MG63 (cell line): ENCODE measurements at regions not wholly inside any gene's neighbourhood (a gene's known extent, or its start where the extent isn't known, plus 50 kb on each side); places are given as distances from the start of the nearest gene placed in this dataset.
"Not testable (repeated sequence)": the region's sequence is repeated elsewhere in the genome, so short reads cannot be mapped to it uniquely, and the experiment has no call there.

Experiments used
- DNase-seq: peaks from one replicate; pipeline ENCODE4 v3.0.0-alpha.2; 2020
- H3K27me3 ChIP-seq: fragments of 250-450 bp; sonication (Bioruptor Pico); 2 replicates; pipeline ENCODE4 v1.5.1; 2020; ENCODE audit warnings: mild to moderate bottlenecking, moderate library complexity
- H3K36me3 ChIP-seq: fragments of 250-450 bp; sonication (Bioruptor Pico); 2 replicates; pipeline ENCODE4 v1.5.1; 2020; ENCODE audit warnings: mild to moderate bottlenecking, moderate library complexity
- H3K4me3 ChIP-seq: fragments of 250-450 bp; sonication (Bioruptor Pico); 2 replicates; pipeline ENCODE4 v1.5.1; 2020; ENCODE audit warnings: mild to moderate bottlenecking, moderate library complexity
- H3K9me3 ChIP-seq: fragments of 250-450 bp; sonication (Bioruptor Pico); 2 replicates; pipeline ENCODE4 v1.5.1; 2020; ENCODE audit warnings: mild to moderate bottlenecking, moderate library complexity

GRCh38 chr2:223166215-223166493, 114.2 kb downstream of the KCNE4 start:
- Histone ChIP-seq H3K36me3 (no peaks in the 10 kb centered on the region), H3K4me3 (no peak overlapping the region)

GRCh38 chr2:223166983-223167650, 115.1 kb downstream of the KCNE4 start:
- no peaks in the 10 kb centered on the region for H3K36me3 ChIP-seq

More at GRCh38 chr2:223166215-223166493, 114.2 kb downstream of the KCNE4 start:
- DNase-seq: no peak
- no peaks in the 10 kb centered on the region for H3K9me3 ChIP-seq
- no peaks in the 10 kb centered on the region for H3K27me3 ChIP-seq

GRCh38 chr2:223169830-223170605, 118.0 kb downstream of the KCNE4 start:
- no peaks in the 10 kb centered on the region for H3K9me3 ChIP-seq
- no peak for DNase-seq
- no peaks in the 10 kb centered on the region for H3K27me3 ChIP-seq
- no peaks in the 10 kb centered on the region for H3K36me3 ChIP-seq
- H3K4me3 ChIP-seq: no peak overlapping the region

More at GRCh38 chr2:223166983-223167650, 115.1 kb downstream of the KCNE4 start:
- Histone ChIP-seq H3K9me3 (no peaks in the 10 kb centered on the region), H3K27me3 (no peaks in the 10 kb centered on the region), H3K4me3 (no peak overlapping the region)
- no peak for DNase-seq

GRCh38 chr2:223176970-223177369, 125.0 kb downstream of the KCNE4 start:
- no peak overlapping the region for H3K4me3 ChIP-seq
- H3K9me3 ChIP-seq: no peaks in the 10 kb centered on the region
- no peaks in the 10 kb centered on the region for H3K27me3 ChIP-seq
- no peaks in the 10 kb centered on the region for H3K36me3 ChIP-seq
- no peak for DNase-seq

- H3K9me3 ChIP-seq: no peaks in the 10 kb centered on the region
- no peak overlapping the region for H3K4me3 ChIP-seq
- no peaks in the 10 kb centered on the region for H3K27me3 ChIP-seq
- H3K36me3 ChIP-seq: no peaks in the 10 kb centered on the region
- DNase-seq: no peak
Observed at GRCh38 chr2:223180463-223180862, 128.5 kb downstream of the KCNE4 start.

DNA sequence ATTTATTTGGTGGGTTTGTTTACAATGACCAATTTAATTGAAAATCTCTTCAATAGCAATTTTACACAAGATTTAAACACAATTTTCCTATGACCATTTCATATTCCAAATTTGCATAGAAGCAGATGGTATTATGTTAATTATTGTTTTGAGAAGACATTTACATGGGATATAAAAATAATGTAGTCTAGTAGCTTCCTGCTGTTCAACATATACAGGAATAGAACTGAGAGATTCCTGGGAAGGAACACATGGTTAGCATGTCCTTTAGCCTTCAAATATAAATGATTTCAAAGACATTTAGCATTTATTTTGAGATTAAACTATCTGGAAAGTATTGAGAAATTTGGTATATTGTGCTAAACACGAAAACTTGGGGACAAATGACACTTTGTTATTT, 129.6 kb downstream of the KCNE4 start:
- H3K4me3 ChIP-seq: no peak overlapping the region
- H3K36me3 ChIP-seq: no peaks in the 10 kb centered on the region
- H3K27me3 ChIP-seq: no peaks in the 10 kb centered on the region
- no peak for DNase-seq
- no peaks in the 10 kb centered on the region for H3K9me3 ChIP-seq

- Histone ChIP-seq H3K4me3 (no peak overlapping the region), H3K27me3 (no peaks in the 10 kb centered on the region), H3K36me3 (no peaks in the 10 kb centered on the region), H3K9me3 (no peaks in the 10 kb centered on the region)
- no peak for DNase-seq
Observed at GRCh38 chr2:223182356-223182755, 130.4 kb downstream of the KCNE4 start.

DNA sequence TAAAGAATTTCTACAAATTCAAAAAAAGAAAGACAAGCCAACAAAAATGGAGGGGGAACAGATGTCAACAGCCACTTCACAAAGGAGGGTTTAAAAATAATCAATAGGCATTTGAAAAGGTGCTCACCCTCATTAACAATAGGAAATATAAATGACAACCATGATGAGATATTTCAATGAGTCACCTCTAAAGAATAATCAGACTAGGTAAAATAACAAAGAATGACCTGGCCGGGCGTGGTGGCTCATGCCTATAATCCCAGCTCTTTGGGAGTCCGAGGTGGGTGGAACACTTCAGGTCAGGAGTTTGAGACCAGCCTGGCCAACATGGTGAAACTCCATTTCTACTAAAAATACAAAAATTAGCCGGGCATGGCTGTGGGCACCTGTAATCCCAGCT, 133.6 kb downstream of the KCNE4 start:
- Histone ChIP-seq H3K27me3 (no peaks in the 10 kb centered on the region), H3K4me3 (no peak overlapping the region), H3K9me3 (no peaks in the 10 kb centered on the region), H3K36me3 (no peaks in the 10 kb centered on the region)
- DNase-seq: no peak

DNA sequence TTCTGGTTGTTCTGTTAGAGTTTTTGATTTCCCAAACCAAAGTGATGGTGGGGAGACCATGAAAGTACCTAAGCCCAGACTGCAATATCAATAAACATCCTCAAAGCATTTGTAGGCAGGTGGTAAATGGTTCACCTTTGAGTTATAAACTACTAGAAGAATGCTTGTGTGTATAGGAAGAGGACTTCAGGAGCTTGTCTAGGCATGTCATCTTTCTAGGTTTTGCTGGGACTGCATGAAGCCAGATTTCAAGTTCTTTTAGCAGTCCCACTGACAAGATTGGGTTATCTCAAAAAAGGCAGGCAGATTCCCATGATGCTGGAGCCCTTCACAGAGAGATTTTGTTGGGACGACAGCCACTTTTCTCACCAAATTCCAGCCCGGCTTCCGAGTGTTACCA, 135.3 kb downstream of the KCNE4 start:
- Histone ChIP-seq H3K27me3 (no peaks in the 10 kb centered on the region), H3K36me3 (no peaks in the 10 kb centered on the region), H3K9me3 (no peaks in the 10 kb centered on the region), H3K4me3 (no peak overlapping the region)
- DNase-seq: no peak

GRCh38 chr2:223190561-223191206, 138.7 kb downstream of the KCNE4 start:
- DNase-seq, H3K4me3 ChIP-seq, H3K36me3 ChIP-seq, H3K27me3 ChIP-seq, H3K9me3 ChIP-seq: not testable (repeated sequence)

GRCh38 chr2:223196331-223196730, 144.3 kb downstream of the KCNE4 start:
- no peaks in the 10 kb centered on the region for H3K36me3 ChIP-seq
- DNase-seq: no peak
- H3K4me3 ChIP-seq: no peak overlapping the region
- no peaks in the 10 kb centered on the region for H3K9me3 ChIP-seq
- H3K27me3 ChIP-seq: no peaks in the 10 kb centered on the region

DNA sequence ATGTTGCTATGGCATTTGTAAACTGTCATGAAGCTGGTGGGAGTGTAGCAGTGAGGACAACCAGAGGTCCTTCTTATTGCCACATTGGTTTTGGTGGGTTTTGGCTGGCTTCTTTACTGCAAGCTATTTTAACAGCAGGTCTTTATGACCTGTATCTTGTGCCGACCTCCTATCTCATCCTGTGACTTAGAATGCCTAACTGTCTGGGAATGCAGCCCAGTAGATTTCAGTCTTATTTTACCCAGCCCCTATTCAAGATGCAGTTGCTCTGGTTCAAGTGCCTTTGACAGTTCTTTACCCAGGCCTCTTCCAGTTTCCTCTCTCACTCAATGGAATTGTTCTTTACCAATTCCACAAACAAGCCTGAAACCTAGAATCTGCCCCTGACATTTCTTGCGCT, 145.1 kb downstream of the KCNE4 start:
- no peaks in the 10 kb centered on the region for H3K27me3 ChIP-seq
- H3K9me3 ChIP-seq: no peaks in the 10 kb centered on the region
- H3K36me3 ChIP-seq: no peaks in the 10 kb centered on the region
- DNase-seq: no peak
- H3K4me3 ChIP-seq: no peak overlapping the region

DNA sequence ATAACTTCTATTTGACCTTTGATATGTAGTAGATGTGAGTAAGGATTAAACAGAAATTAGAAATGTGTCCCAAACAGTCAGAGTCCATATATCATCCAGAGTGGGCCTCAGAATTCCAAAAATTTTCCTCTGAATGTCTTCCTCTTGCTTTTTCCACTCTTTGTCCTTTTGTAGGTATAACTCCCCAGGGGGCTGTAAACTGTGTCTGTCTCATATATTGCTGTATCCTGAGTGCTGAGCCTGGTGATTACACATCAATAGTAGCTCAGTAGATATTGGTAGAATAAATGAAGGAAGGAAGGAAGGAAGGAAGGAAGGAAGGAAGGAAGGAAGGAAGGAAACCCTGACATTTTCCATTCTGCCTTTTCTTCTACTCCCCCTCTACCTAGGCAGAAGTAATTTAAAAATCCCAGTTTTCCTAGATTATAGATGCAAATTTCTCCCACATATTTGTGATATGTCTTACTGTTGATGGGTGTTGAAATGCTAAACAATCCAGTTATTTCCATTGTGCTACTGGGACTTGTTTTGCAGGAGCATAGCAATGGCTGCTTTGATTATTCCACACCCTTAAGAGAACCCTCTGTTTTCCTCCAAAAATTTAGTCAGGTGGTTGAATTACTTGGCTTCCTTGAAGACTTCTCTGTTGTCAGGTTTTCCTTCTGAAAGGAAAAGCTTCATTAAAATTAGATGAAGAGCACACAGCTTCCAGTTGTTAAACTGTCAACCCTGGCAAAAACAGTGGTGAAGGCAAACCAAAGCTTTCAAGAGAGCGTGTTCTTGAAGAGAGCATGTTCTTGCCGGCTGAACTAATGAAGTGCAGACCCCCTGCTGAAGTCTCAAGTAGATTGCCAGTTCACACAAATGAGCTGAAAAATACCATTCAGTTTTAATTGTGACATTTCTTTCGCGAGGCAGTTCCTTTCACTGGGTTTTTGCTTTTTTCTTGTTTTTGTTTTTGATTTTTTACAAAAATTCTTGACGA, 147.8 kb downstream of the KCNE4 start:
- Histone ChIP-seq H3K9me3 (no peaks in the 10 kb centered on the region), H3K4me3 (no peak overlapping the region), H3K27me3 (no peaks in the 10 kb centered on the region), H3K36me3 (no peaks in the 10 kb centered on the region)
- no peak for DNase-seq

DNA sequence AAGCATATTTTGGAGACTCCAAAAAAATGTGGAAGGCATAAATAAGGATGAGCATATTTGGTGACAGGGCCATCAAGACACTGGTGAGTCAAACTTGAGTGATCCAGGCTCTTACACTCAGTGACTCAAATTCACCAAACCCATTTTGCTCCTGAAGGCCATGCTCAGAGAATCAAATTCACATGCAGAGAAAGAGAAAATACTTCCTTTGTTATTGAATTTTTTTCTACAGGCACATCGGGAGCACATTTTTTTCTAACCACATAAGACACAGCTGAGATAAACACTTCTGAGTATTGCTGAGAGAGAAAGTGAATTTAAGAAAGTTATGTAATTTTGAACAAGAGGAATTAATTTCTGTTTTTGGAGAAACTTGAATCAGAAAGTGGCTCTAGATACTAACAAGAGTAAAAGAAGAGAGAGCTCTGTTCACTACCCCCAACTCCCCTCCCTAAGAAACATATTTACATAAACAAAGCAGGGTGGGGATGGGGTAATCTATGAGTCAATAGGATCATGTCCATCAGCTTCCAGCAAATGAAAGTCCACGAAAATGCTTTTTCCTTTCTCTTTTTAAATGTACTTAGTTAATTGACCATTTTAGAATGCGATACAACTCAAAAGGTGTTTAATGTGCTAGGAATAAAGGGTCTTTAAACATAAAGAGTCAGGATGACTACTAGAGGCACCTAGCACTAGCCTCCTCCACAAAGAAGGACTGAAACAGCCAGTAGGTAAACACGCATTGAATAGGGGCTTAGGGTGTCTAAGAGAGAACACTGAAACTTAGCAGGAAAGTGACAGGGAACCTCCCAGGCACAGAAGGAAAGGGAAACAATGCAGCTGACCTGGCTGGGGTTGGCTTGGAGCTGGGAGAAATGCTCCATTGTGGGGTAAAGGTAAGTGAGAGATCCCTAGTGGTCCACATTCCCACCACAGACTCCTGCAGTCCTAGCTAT, 152.3 kb downstream of the KCNE4 start:
- Histone ChIP-seq H3K4me3 (no peak overlapping the region), H3K27me3 (no peaks in the 10 kb centered on the region), H3K9me3 (no peaks in the 10 kb centered on the region), H3K36me3 (no peaks in the 10 kb centered on the region)
- no peak for DNase-seq

DNA sequence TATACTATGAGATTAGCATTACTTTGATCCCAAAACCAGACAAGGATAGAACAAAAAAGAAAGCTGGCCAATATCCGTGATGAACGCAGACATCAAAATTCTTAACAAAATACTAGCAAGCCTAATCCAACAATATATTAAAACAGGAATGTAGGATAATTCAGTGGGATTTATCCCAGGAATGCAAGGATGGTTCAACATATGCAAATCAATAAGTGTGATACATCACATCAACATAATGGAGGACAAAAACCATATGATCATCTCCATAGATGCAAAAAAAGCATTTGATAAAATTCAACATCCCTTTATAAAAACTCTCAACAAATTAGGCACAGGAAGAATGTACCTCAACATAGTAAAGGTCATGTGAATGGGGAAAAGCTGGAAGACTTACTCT, 158.5 kb downstream of the KCNE4 start:
- DNase-seq: no peak

More for the DNA sequence above, 158.5 kb downstream of the KCNE4 start:
- H3K9me3 ChIP-seq: peaks cover 5% of the 10 kb centered on the region; the same call in 1 of the 2 replicates
- H3K36me3 ChIP-seq: no peaks in the 10 kb centered on the region
- no peak overlapping the region for H3K4me3 ChIP-seq
- no peaks in the 10 kb centered on the region for H3K27me3 ChIP-seq
